ENCODE measurements at regions not wholly inside any gene's neighbourhood (a gene's known extent, or its start where the extent isn't known, plus 50 kb on each side); places are given as distances from the start of the nearest gene placed in this dataset.

DNA sequence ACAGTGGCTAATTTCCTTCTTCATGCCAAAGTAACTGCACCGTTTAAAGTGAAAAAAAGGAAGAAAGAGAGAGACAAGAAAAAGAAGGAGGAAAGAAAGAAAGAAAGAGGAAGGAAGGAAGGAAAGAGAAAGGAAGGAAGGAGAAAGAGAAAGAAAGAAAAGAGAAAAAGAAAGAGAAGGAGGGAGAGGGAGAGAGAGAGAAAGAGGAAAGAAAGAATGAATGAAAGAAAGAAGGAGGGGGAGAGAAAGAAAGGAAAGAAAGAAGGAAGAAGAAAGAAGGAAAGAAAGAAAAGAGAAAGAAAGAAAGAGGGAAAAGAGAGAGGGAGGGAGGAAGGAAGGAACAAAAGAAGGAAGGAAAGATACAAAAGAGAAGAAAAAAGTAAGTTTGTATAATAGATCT lies 100.6 kb downstream of the GTPBP8 start:
- Histone ChIP-seq H3K9me3 (no peaks in the 10 kb centered on the region), H3K27ac (no peak overlapping the region), H3K4me3 (no peak overlapping the region), H3K36me3 (ENCODE audit: low read depth, missing control alignments) (no peaks in the 10 kb centered on the region), H3K4me1 (no peaks in the 10 kb centered on the region), H3K27me3 (no peaks in the 10 kb centered on the region)
- 84 to 88% methylated on average over 1 of the region's 1 CpG for WGBS, 2 donors
- intact Hi-C loops (cut with DNase I; ENCODE audit: low total_unique reads) = no loop called here
- no peak for DNase-seq
- TF ChIP-seq POLR2A (IDR thresholded peaks at IDR 0.05) = no peak
- TF ChIP-seq, protein P1, sequence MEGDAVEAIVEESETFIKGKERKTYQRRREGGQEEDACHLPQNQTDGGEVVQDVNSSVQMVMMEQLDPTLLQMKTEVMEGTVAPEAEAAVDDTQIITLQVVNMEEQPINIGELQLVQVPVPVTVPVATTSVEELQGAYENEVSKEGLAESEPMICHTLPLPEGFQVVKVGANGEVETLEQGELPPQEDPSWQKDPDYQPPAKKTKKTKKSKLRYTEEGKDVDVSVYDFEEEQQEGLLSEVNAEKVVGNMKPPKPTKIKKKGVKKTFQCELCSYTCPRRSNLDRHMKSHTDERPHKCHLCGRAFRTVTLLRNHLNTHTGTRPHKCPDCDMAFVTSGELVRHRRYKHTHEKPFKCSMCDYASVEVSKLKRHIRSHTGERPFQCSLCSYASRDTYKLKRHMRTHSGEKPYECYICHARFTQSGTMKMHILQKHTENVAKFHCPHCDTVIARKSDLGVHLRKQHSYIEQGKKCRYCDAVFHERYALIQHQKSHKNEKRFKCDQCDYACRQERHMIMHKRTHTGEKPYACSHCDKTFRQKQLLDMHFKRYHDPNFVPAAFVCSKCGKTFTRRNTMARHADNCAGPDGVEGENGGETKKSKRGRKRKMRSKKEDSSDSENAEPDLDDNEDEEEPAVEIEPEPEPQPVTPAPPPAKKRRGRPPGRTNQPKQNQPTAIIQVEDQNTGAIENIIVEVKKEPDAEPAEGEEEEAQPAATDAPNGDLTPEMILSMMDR (IDR thresholded peaks at IDR 0.05) = no peak

DNA sequence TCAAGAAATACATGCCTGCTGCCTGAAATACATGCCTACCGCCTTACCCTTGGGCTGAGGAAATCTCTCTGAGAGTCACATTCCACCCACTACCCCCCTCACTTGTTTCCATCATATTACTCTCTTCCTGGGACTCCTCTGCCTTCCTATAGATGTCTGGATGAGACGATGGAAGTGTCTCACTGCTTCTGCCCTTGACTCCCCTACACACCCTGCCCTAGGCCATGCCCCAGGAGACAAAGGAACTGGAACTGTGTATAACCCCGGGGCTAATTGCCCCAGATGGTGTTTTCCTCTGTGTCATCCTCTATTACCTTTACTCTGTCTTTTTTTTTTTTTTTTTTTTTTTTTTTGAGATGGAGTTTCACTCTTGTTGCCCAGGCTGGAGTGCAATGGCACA lies 102.0 kb downstream of the GTPBP8 start:
- H3K27me3 ChIP-seq = no peaks in the 10 kb centered on the region
- intact Hi-C loops (cut with DNase I; ENCODE audit: low total_unique reads) = no loop called here
- WGBS, 2 donors = 76 to 90% methylated on average over 3 of the region's 3 CpGs
- no peak overlapping the region for H3K4me3 ChIP-seq
- no peaks in the 10 kb centered on the region for H3K9me3 ChIP-seq
- no peak overlapping the region for H3K27ac ChIP-seq
- TF ChIP-seq, protein P1 (IDR thresholded peaks at IDR 0.05) = no peak
- TF ChIP-seq POLR2A (IDR thresholded peaks at IDR 0.05) = no peak
- no peak for DNase-seq
- no peaks in the 10 kb centered on the region for H3K36me3 ChIP-seq (ENCODE audit: low read depth, missing control alignments)
- H3K4me1 ChIP-seq = no peaks in the 10 kb centered on the region

DNA sequence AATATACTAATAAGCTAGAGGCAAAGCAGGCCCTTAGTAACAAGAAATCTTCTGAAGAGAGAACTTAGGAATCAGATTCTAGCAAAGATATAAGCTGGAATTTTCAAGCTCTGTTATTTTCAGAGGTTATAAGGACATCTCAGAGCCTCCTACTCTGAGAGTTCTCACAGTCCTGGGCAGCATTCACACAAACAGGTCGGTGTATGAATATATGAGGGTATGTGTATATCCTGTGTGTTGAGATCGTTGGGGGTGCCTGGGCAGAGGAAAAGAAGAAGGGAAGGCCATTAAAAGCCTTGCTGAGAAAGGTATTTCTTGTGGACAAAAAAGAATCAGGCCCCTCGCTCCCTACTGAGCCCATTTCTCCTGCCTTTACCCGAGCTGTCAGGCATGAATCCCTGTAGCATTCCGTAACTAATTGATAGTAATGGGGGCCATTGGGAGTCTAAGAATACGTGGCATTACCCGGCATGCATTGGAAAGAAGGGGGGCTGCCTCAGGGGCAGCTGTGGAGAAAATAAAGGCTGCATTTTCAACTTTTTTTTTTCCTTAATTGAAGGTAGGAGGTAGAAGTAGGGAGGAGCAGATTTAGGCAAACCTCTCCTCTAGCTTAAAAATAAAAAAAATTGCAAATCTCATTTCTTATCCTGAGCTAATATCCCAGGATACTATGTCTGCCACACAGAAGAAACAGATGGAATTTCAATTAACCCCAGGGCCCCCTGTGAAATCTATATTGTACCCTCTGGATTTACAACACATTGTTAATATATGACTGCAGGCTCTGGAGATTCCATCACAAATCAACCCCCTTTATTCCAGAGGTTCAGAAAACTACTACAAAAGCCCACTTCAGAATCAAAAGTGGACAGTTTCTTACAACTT lies 103.8 kb downstream of the GTPBP8 start:
- no peak for DNase-seq
- no peak overlapping the region for H3K27ac ChIP-seq
- no peak overlapping the region for H3K4me3 ChIP-seq
- H3K36me3 ChIP-seq (ENCODE audit: low read depth, missing control alignments) = no peaks in the 10 kb centered on the region
- no peaks in the 10 kb centered on the region for H3K27me3 ChIP-seq
- no peaks in the 10 kb centered on the region for H3K9me3 ChIP-seq
- intact Hi-C loops (cut with DNase I; ENCODE audit: low total_unique reads) = no loop called here
- 79 to 88% methylated on average over 7 of the region's 7 CpGs for WGBS, 2 donors
- no peaks in the 10 kb centered on the region for H3K4me1 ChIP-seq
- no peak for TF ChIP-seq POLR2A (IDR thresholded peaks at IDR 0.05)
- TF ChIP-seq, protein P1 (IDR thresholded peaks at IDR 0.05) = no peak

DNA sequence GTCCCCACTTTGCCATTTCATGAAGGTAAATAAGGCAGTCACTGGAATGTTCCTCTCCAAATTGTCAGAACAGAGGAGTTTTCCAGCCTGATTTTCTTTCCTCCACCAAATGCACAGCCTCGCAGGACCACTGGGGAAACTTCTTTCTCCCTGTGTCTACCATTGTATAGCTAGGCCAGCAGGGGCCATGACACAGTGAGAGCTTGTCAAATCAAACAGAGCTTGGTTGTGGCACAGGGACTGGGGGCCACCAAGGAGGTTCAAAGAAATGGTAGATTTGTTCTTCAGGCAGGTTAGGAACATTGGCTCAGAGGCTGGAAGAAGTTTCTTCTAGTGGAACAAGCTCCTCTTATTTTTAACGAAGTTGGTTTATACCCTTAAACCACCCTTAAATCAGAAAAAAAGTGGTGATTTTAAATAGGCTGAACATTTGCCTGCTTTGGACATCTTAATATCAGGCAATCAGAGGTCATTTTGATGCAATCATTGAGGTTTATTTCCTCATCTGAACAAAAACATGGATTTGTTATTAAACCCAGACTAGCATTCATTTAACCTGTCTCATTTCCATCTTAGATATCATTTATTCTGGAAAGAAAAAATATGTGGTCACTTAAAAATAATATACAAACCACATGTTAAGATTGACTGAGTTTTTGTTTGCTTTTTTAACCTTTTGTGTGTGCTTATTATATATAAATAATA lies 105.6 kb downstream of the GTPBP8 start:
- WGBS, 2 donors = 80 to 93% methylated on average over 2 of the region's 2 CpGs
- intact Hi-C loops (cut with DNase I; ENCODE audit: low total_unique reads) = no loop called here
- no peaks in the 10 kb centered on the region for H3K9me3 ChIP-seq
- no peaks in the 10 kb centered on the region for H3K4me1 ChIP-seq
- no peak for DNase-seq
- no peak for TF ChIP-seq POLR2A (IDR thresholded peaks at IDR 0.05)
- TF ChIP-seq, protein P1 (IDR thresholded peaks at IDR 0.05) = no peak
- no peak overlapping the region for H3K27ac ChIP-seq
- H3K36me3 ChIP-seq (ENCODE audit: low read depth, missing control alignments) = no peaks in the 10 kb centered on the region
- H3K27me3 ChIP-seq = no peaks in the 10 kb centered on the region
- H3K4me3 ChIP-seq = no peak overlapping the region
